ENCODE measurements at regions not wholly inside any gene's neighbourhood (a gene's known extent, or its start where the extent isn't known, plus 50 kb on each side); places are given as distances from the start of the nearest gene placed in this dataset.

GRCh38 chr2:9694661-9695234, 64.0 kb upstream of the YWHAQ start:
- ChIA-PET CTCF (no interaction called here), POLR2A (ENCODE audit: unreplicated experiment) (no interaction called here)
- no peaks in the 10 kb centered on the region for H3F3A ChIP-seq (ENCODE audit: low read length, unreplicated experiment)
- H3K4me2 ChIP-seq (ENCODE audit: low read length), result no peak overlapping the region
- intact Hi-C loops (cut with micrococcal nuclease), result no loop called here
- H3K79me2 ChIP-seq (ENCODE audit: low read length), result no peaks in the 10 kb centered on the region
- DNase-seq (no peak), ATAC-seq (no peak)
- TF ChIP-seq CTCF (conservative IDR thresholded peaks at IDR 0.05; ENCODE audit: low read depth, low read length), result no peak
- TF ChIP-seq EZH2 (IDR thresholded peaks at IDR 0.05; ENCODE audit: low read length, unreplicated experiment), result no peak
- no peak for TF ChIP-seq EZH2phosphoT487 (IDR thresholded peaks at IDR 0.05; ENCODE audit: borderline replicate concordance, low read length)
- BruUV-seq (replicated peaks), result no TSS peak
- no peaks in the 10 kb centered on the region for H3K9me2 ChIP-seq (replicated peaks; ENCODE audit: low read length)
- no peaks in the 10 kb centered on the region for H3K36me3 ChIP-seq (ENCODE audit: low read depth, low read length)
- no peaks in the 10 kb centered on the region for H3K27me3 ChIP-seq (ENCODE audit: low read length)
- H3K27ac ChIP-seq (ENCODE audit: low read length), result no peak overlapping the region
- no peak overlapping the region for H3K4me3 ChIP-seq (ENCODE audit: low read length)
- H3K4me1 ChIP-seq (ENCODE audit: insufficient read depth, low read length), result peaks cover 7% of the 10 kb centered on the region; the same call in 1 of the 2 replicates
- no peaks in the 10 kb centered on the region for H4K20me1 ChIP-seq (ENCODE audit: low read length)
- H3K9ac ChIP-seq (ENCODE audit: low read length), result no peak overlapping the region
- no peaks in the 10 kb centered on the region for H3K9me3 ChIP-seq (ENCODE audit: low read length)
- no peak overlapping the region for H2AFZ ChIP-seq (ENCODE audit: low read length)

- Histone ChIP-seq H3K9me2 (replicated peaks; ENCODE audit: low read length) (no peaks in the 10 kb centered on the region), H3K36me3 (ENCODE audit: low read depth, low read length) (no peaks in the 10 kb centered on the region), H3K4me2 (ENCODE audit: low read length) (no peak overlapping the region), H3K4me1 (ENCODE audit: insufficient read depth, low read length) (peaks cover 10% of the 10 kb centered on the region; the same call in 1 of the 2 replicates), H3K27ac (ENCODE audit: low read length) (no peak overlapping the region), H3F3A (ENCODE audit: low read length, unreplicated experiment) (no peaks in the 10 kb centered on the region), H3K79me2 (ENCODE audit: low read length) (no peaks in the 10 kb centered on the region), H3K4me3 (ENCODE audit: low read length) (no peak overlapping the region), H3K9me3 (ENCODE audit: low read length) (no peaks in the 10 kb centered on the region), H3K27me3 (ENCODE audit: low read length) (no peaks in the 10 kb centered on the region), H2AFZ (ENCODE audit: low read length) (no peak overlapping the region), H4K20me1 (ENCODE audit: low read length) (no peaks in the 10 kb centered on the region), H3K9ac (ENCODE audit: low read length) (no peak overlapping the region)
- no TSS peak for BruUV-seq (replicated peaks)
- no peak for DNase-seq
- TF ChIP-seq EZH2 (IDR thresholded peaks at IDR 0.05; ENCODE audit: low read length, unreplicated experiment), result no peak
- no peak for TF ChIP-seq EZH2phosphoT487 (IDR thresholded peaks at IDR 0.05; ENCODE audit: borderline replicate concordance, low read length)
- TF ChIP-seq CTCF (conservative IDR thresholded peaks at IDR 0.05; ENCODE audit: low read depth, low read length), result no peak
- CTCF ChIA-PET, result no interaction called here
- no peak for ATAC-seq
- intact Hi-C loops (cut with micrococcal nuclease), result no loop called here
- POLR2A ChIA-PET (ENCODE audit: unreplicated experiment), result no interaction called here
These were observed 65.1 kb upstream of the YWHAQ start for GRCh38 chr2:9695941-9696340.

GRCh38 chr2:9696731-9697130, 65.9 kb upstream of the YWHAQ start:
- ATAC-seq (no peak), DNase-seq (no peak)
- no TSS peak for BruUV-seq (replicated peaks)

More at GRCh38 chr2:9696731-9697130, 65.9 kb upstream of the YWHAQ start:
- Histone ChIP-seq H3F3A (ENCODE audit: low read length, unreplicated experiment) (no peaks in the 10 kb centered on the region), H3K79me2 (ENCODE audit: low read length) (no peaks in the 10 kb centered on the region), H3K4me3 (ENCODE audit: low read length) (no peak overlapping the region), H3K9me2 (replicated peaks; ENCODE audit: low read length) (no peaks in the 10 kb centered on the region), H3K9ac (ENCODE audit: low read length) (no peak overlapping the region), H3K4me1 (ENCODE audit: insufficient read depth, low read length) (peaks cover 10% of the 10 kb centered on the region; the same call in 1 of the 2 replicates), H3K9me3 (ENCODE audit: low read length) (no peaks in the 10 kb centered on the region), H2AFZ (ENCODE audit: low read length) (no peak overlapping the region), H4K20me1 (ENCODE audit: low read length) (no peaks in the 10 kb centered on the region), H3K27ac (ENCODE audit: low read length) (no peak overlapping the region), H3K4me2 (ENCODE audit: low read length) (no peak overlapping the region), H3K27me3 (ENCODE audit: low read length) (no peaks in the 10 kb centered on the region), H3K36me3 (ENCODE audit: low read depth, low read length) (no peaks in the 10 kb centered on the region)
- TF ChIP-seq EZH2phosphoT487 (IDR thresholded peaks at IDR 0.05; ENCODE audit: borderline replicate concordance, low read length) (no peak), CTCF (conservative IDR thresholded peaks at IDR 0.05; ENCODE audit: low read depth, low read length) (no peak), EZH2 (IDR thresholded peaks at IDR 0.05; ENCODE audit: low read length, unreplicated experiment) (no peak)
- POLR2A ChIA-PET (ENCODE audit: unreplicated experiment), result interaction anchor here (0.6 kb wide), 1 partner anchor 8 kb away, joined by 3 read pairs; no protein-coding TSS in a partner anchor
- intact Hi-C loops (cut with micrococcal nuclease), result no loop called here
- CTCF ChIA-PET, result no interaction called here
